Naive B cell (primary cell): ENCODE measurements at regions not wholly inside any gene's neighbourhood (a gene's known extent, or its start where the extent isn't known, plus 50 kb on each side); places are given as distances from the start of the nearest gene placed in this dataset.
"Not testable (repeated sequence)": the region's sequence is repeated elsewhere in the genome, so short reads cannot be mapped to it uniquely, and the experiment has no call there.

ENCODE experiments used
- ATAC-seq, 2 donors: fragments of 150-1000 bp; cut with Tn5 transposase; 2 replicates each; pipeline ENCODE4 v1.10.0; 2021; ENCODE audit warnings: low read depth in 2 of 2, mild to moderate bottlenecking in 2 of 2, moderate library complexity in 2 of 2
- DNase-seq: peaks from one replicate; pipeline ENCODE4 v3.0.0; 2022
- H3K27ac Mint-ChIP-seq, 6 donors: one replicate each; pipeline ENCODE4 v1.8.0; 2020 to 2022; ENCODE audit warnings: mild to moderate bottlenecking in 6 of 6, mixed read lengths in 6 of 6, moderate library complexity in 5 of 6, inconsistent platforms in 2 of 6
- H3K27me3 Mint-ChIP-seq, 3 donors: one replicate each; pipeline ENCODE4 v1.8.0; 2021 to 2022; ENCODE audit warnings: mixed read lengths in 3 of 3, mild to moderate bottlenecking in 1 of 3
- H3K36me3 Mint-ChIP-seq, 2 donors: one replicate each; pipeline ENCODE4 v1.8.0; 2020 to 2022; ENCODE audit warnings: mixed read lengths in 2 of 2, inconsistent platforms in 1 of 2, mild to moderate bottlenecking in 1 of 2
- H3K4me1 Mint-ChIP-seq, 3 donors: one replicate each; pipeline ENCODE4 v1.8.0; 2020 to 2022; ENCODE audit warnings: mixed read lengths in 3 of 3, inconsistent platforms in 1 of 3, mild to moderate bottlenecking in 1 of 3, moderate library complexity in 1 of 3
- H3K4me3 Mint-ChIP-seq, 8 donors: one replicate each; pipeline ENCODE4 v1.8.0; 2020 to 2022; ENCODE audit warnings: mild to moderate bottlenecking in 8 of 8, mixed read lengths in 8 of 8, moderate library complexity in 8 of 8, inconsistent platforms in 2 of 8
- H3K9me3 Mint-ChIP-seq, 7 donors: one replicate each; pipeline ENCODE4 v1.8.0; 2020 to 2022; ENCODE audit warnings: mixed read lengths in 7 of 7, mild to moderate bottlenecking in 5 of 7, inconsistent platforms in 2 of 7, moderate library complexity in 1 of 7

DNA sequence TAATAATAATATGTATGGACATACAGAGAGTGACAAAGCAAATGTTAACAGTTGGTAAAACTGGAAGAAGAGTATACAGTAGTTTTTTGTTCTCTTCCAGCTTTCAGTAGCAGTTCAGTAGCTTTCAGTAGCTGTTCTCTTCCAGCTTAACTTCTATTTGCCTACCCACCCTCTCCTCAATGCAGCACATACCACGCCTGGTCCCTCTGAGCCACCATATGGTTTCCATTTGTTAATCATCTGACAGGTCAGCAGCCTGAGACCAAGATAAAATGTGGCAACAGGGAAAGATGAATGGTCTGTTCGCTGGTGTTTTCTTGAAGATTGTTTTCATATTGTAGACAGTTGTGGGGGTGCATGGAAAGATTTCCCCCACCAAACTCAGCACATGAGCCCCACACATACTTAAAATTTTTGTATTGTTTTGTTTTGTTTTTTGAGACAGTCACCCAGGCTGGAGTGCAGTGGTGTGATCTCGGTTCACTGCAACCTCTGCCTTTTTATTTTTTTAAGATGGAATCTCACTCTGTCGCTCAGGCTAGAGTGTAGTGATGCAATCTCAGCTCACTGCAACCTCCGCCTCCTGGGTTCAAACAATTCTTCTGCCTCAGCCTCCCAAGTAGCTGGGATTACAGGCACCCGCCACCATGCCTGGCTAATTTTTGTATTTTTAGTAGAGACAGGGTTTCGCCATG, 56.8 kb downstream of the ATP6V0E2 start:
- H3K27me3 Mint-ChIP-seq, H3K4me3 Mint-ChIP-seq, H3K36me3 Mint-ChIP-seq, H3K27ac Mint-ChIP-seq, H3K9me3 Mint-ChIP-seq, H3K4me1 Mint-ChIP-seq, ATAC-seq, DNase-seq: not testable (repeated sequence)

DNA sequence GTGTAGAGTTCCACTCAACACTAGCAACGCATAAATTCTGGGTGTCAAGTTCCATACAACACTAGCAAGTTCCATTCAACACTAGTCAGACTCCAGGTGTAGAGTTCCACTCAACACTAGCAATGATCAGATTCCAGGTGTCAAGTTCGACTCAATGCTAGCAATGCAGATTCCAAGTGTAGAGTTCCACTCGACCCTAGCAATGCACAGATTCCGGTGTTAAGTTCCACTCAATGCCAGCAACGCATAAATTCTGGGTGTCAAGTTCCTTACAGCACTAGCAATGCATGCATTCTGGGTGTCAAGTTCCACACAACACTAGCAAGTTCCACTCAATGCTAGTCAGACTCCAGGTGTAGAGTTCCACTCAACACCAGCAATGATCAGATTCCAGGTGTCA, 60.0 kb downstream of the ATP6V0E2 start:
- H3K27ac Mint-ChIP-seq, ATAC-seq, H3K9me3 Mint-ChIP-seq, H3K36me3 Mint-ChIP-seq, DNase-seq, H3K27me3 Mint-ChIP-seq, H3K4me1 Mint-ChIP-seq, H3K4me3 Mint-ChIP-seq: not testable (repeated sequence)

DNA sequence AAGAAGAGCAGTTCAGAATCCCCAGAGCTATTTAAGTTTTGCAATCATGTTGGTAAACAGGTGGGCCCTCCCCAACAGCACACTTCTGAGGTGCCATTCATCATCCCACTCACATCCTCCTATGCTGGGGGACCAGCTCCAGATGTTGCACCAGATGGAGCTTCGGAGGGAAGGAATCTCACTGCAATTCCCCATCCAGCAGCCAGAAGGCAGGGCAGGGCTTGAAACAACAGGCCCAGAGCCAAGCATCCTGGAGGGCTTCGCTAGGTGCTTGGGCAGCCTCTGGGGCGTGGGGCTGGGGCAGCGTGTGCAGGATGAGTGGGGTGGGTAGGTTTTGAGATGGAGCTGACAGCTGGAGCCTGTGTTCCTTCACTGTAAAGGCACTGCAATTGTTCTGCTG, 73.6 kb downstream of the ATP6V0E2 start:
- H3K4me1 Mint-ChIP-seq: peaks cover 6 to 10% (median 8%) of the 10 kb centered on the region in 3 donors
- DNase-seq, ATAC-seq, H3K27me3 Mint-ChIP-seq, H3K27ac Mint-ChIP-seq, H3K4me3 Mint-ChIP-seq, H3K36me3 Mint-ChIP-seq, H3K9me3 Mint-ChIP-seq: not testable (repeated sequence)

- DNase-seq, ATAC-seq, H3K36me3 Mint-ChIP-seq, H3K27me3 Mint-ChIP-seq, H3K4me3 Mint-ChIP-seq, H3K27ac Mint-ChIP-seq, H3K9me3 Mint-ChIP-seq: not testable (repeated sequence)
- H3K4me1 Mint-ChIP-seq: peaks cover 6 to 10% (median 8%) of the 10 kb centered on the region in 3 donors
Observed at GRCh38 chr7:149948444-149948843, 74.7 kb downstream of the ATP6V0E2 start.

DNA sequence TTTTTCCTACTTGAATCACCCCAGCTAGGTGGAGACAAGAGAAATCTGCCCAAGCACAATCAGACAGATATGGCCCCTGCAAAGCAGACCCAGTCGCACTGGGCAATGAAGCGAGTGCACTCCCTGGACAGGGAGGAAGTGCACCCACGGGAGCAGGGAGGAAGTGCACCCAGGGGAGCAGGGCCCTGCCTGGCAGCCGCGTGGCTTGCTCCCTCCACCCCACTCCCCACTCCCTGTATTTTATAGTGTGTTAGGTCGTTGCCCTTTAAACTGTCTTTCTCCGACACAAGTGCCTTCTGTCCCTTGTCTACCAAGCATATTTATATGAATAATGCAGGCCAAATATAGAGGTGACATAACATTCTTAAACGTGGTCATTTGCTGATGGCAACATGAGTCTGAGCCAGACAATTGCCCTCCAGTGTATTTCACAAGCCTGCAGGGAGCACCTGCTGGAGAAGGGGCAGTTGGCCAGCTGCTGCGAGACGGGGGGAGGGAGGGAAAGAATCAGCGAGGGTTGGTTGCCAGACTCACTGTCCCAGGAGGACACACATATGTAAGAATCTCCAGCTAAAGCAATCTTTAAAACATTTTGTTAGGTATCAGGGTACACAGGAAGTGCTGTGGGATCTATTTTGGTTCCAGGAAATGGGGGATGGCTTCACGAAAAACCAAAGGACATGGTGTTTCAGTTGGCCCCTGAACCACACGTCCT, 76.3 kb downstream of the ATP6V0E2 start:
- Mint-ChIP-seq H3K4me1 (peaks cover 6 to 10% (median 8%) of the 10 kb centered on the region in 3 donors), H3K4me3 (peak overlapping the region in 4 of 8 donors; percentile 49 to 78 (median 66))
- H3K9me3 Mint-ChIP-seq, H3K27ac Mint-ChIP-seq, H3K27me3 Mint-ChIP-seq, DNase-seq, H3K36me3 Mint-ChIP-seq: not testable (repeated sequence)
- ATAC-seq: peak in 1 of 2 donors; percentile 23

- Mint-ChIP-seq H3K4me3 (peak overlapping the region in 3 of 8 donors; percentile 61 to 78 (median 70)), H3K4me1 (peaks cover 6 to 10% (median 8%) of the 10 kb centered on the region in 3 donors)
- not testable (repeated sequence) for DNase-seq, H3K36me3 Mint-ChIP-seq, ATAC-seq, H3K27ac Mint-ChIP-seq, H3K9me3 Mint-ChIP-seq, H3K27me3 Mint-ChIP-seq
Observed at GRCh38 chr7:149950578-149950924, 76.8 kb downstream of the ATP6V0E2 start.

DNA sequence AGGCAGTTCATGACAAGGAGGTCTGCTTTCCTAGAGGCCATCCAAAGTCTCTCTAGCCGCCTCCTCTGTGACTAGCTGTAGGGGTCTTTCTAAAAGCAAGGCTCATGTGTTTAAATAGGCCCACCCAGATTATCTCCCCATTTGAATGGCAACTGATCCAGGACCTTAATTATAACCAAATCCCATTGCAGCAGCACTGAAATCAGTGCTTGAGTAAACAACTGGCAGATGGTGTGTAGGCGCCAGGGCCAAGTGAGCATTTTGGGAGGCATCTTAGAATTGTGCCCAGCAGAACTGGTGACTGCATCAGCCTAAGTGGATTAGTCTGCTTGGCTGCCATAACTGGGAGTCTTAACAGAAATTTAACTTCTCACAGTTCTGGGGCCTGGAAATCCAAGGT, 77.8 kb downstream of the ATP6V0E2 start:
- H3K9me3 Mint-ChIP-seq, H3K36me3 Mint-ChIP-seq, H3K27ac Mint-ChIP-seq, H3K4me3 Mint-ChIP-seq, DNase-seq, ATAC-seq, H3K27me3 Mint-ChIP-seq: not testable (repeated sequence)
- peaks cover 6 to 10% (median 8%) of the 10 kb centered on the region in 3 donors for H3K4me1 Mint-ChIP-seq

DNA sequence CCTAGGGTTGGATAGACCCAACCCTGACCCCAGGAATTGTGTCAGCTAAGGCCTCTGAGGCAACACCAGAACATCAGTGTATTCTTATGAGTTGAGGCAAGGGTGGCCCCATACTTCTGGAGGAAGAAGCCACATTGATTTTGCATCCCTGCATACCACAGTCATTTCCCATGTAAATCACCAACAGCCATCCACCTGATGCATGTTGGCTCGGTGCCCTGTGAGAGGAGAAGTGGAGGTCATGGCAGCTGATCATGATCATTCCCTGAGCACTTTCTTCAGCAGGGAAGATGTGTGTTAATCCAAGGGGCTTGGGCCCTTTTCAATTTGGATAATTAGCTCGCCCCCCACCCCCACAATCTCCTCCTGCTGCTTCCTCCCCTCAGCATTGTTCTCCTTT, 85.1 kb downstream of the ATP6V0E2 start:
- H3K27me3 Mint-ChIP-seq, DNase-seq, H3K4me3 Mint-ChIP-seq, H3K27ac Mint-ChIP-seq, ATAC-seq, H3K36me3 Mint-ChIP-seq, H3K4me1 Mint-ChIP-seq: not testable (repeated sequence)
- H3K9me3 Mint-ChIP-seq: peaks cover 6 to 28% (median 20%) of the 10 kb centered on the region in 7 donors

GRCh38 chr7:149960863-149961262, 87.1 kb downstream of the ATP6V0E2 start:
- H3K9me3 Mint-ChIP-seq: peaks cover 6 to 28% (median 20%) of the 10 kb centered on the region in 7 donors
- DNase-seq, H3K27me3 Mint-ChIP-seq, H3K4me1 Mint-ChIP-seq, H3K36me3 Mint-ChIP-seq: not testable (repeated sequence)
- H3K27ac Mint-ChIP-seq: peak overlapping the region; percentile 8 to 93 (median 76)
- peak; percentile 60 to 63 for ATAC-seq
- peak overlapping the region in 1 of 8 donors; percentile 22 for H3K4me3 Mint-ChIP-seq

- ATAC-seq: peak; percentile 34 to 43
- Mint-ChIP-seq H3K4me3 (peak overlapping the region in 1 of 8 donors; percentile 21), H3K27ac (peak overlapping the region in 3 of 6 donors; percentile 19 to 57 (median 26))
Observed at GRCh38 chr7:149961878-149962277, 88.1 kb downstream of the ATP6V0E2 start.

GRCh38 chr7:149962685-149963319, 89.0 kb downstream of the ATP6V0E2 start:
- H3K4me3 Mint-ChIP-seq: peak overlapping the region in 2 of 8 donors; percentile 9 to 16
- peaks cover 6 to 28% (median 20%) of the 10 kb centered on the region in 7 donors for H3K9me3 Mint-ChIP-seq
- not testable (repeated sequence) for H3K27ac Mint-ChIP-seq, ATAC-seq, H3K36me3 Mint-ChIP-seq, H3K27me3 Mint-ChIP-seq, DNase-seq, H3K4me1 Mint-ChIP-seq

More at GRCh38 chr7:149961878-149962277, 88.1 kb downstream of the ATP6V0E2 start:
- H3K36me3 Mint-ChIP-seq, H3K27me3 Mint-ChIP-seq, H3K4me1 Mint-ChIP-seq: not testable (repeated sequence)
- DNase-seq: peak; percentile 3
- peaks cover 6 to 28% (median 20%) of the 10 kb centered on the region in 7 donors for H3K9me3 Mint-ChIP-seq

DNA sequence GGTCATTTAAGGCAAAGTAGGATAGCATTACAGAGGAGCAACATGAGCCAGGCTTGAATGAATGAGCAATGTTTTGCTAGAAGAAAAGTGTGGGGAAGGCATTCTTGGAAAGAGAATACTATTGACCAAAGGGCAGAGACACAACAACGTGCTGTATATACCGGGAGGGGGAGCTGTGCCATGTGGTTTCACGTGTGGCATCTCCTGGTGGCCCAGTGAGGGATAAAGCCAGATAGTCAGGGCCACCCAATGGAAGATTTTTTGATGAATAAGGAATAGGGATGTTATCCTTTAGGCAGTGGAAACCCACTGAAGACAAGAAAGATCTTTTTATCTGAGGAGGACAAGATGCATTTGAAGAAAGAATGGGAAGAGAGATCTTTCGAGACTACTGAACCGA, 90.2 kb downstream of the ATP6V0E2 start:
- H3K27me3 Mint-ChIP-seq, H3K4me3 Mint-ChIP-seq, ATAC-seq, H3K27ac Mint-ChIP-seq, DNase-seq, H3K36me3 Mint-ChIP-seq, H3K4me1 Mint-ChIP-seq: not testable (repeated sequence)
- peaks cover 6 to 28% (median 20%) of the 10 kb centered on the region in 7 donors for H3K9me3 Mint-ChIP-seq

DNA sequence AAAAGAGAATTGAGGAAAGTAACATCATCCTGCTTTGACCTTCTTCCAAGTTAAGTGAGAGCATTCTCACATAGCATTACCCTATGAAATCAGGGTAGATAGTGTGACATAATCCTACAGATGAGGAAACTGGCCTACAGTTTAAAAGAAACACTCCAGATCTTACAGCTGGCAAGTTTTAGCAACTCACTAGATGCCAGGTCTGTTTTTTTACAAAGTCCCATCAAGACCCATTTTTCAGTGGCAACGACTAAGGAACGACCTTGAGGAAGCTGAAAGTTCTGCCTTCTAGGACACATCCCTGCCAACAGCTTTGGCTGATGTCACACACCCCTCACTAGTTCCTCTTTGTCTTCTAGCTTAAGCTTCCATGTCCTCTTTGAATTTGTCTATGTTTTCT, 92.7 kb downstream of the ATP6V0E2 start:
- not testable (repeated sequence) for ATAC-seq, H3K4me1 Mint-ChIP-seq, H3K4me3 Mint-ChIP-seq, H3K36me3 Mint-ChIP-seq, H3K27ac Mint-ChIP-seq, DNase-seq, H3K27me3 Mint-ChIP-seq
- H3K9me3 Mint-ChIP-seq: peaks cover 0 to 19% (median 10%) of the 10 kb centered on the region in 7 donors

- H3K27ac Mint-ChIP-seq, H3K4me3 Mint-ChIP-seq, H3K36me3 Mint-ChIP-seq, H3K9me3 Mint-ChIP-seq, ATAC-seq, DNase-seq: not testable (repeated sequence)
- H3K27me3 Mint-ChIP-seq: peaks cover 5 to 24% (median 20%) of the 10 kb centered on the region in 3 donors
- peaks cover 0 to 12% (median 10%) of the 10 kb centered on the region in 3 donors for H3K4me1 Mint-ChIP-seq
Observed at GRCh38 chr7:149972977-149973376, 99.2 kb downstream of the ATP6V0E2 start.
